Upper lobe of left lung (tissue), 6 donors: ENCODE measurements at regions not wholly inside any gene's neighbourhood (a gene's known extent, or its start where the extent isn't known, plus 50 kb on each side); places are given as distances from the start of the nearest gene placed in this dataset.
A peak's percentile ranks its signal among the peaks of the same experiment; 100 is the strongest.

Source experiments
- ATAC-seq, 2 donors: fragments of 200-7000 bp; cut with Tn5 transposase; one replicate each; pipeline ENCODE4 v1.9.1; 2022; ENCODE audit warnings: mild to moderate bottlenecking in 2 of 2, moderate library complexity in 2 of 2; ENCODE audit not compliant: low FRiP score in 2 of 2
- DNase-seq, 2 donors: peaks; one replicate each; pipeline ENCODE4 v3.0.0-alpha.2; 2019 to 2020
- H3K27ac ChIP-seq, 4 donors: fragments of 200-600 bp; sonication (generic); one replicate each; pipeline ENCODE4 v1.5.1; 2016 to 2019
- H3K27me3 ChIP-seq, 4 donors: fragments of 200-600 bp; sonication (generic); one replicate each; pipeline ENCODE4 v1.5.1; 2017 to 2019
- H3K36me3 ChIP-seq, 4 donors: fragments of 200-600 bp; sonication (generic); one replicate each; pipeline ENCODE4 v1.5.1; 2016 to 2019
- H3K4me1 ChIP-seq, 4 donors: fragments of 200-600 bp; sonication (generic); one replicate each; pipeline ENCODE4 v1.5.1; 2018 to 2019
- H3K4me3 ChIP-seq, 4 donors: fragments of 200-600 bp; sonication (generic); one replicate each; pipeline ENCODE4 v1.5.1; 2017 to 2019; ENCODE audit warnings: mild to moderate bottlenecking in 2 of 4, moderate library complexity in 1 of 4
- H3K9me3 ChIP-seq, 4 donors: fragments of 200-600 bp; sonication (generic); one replicate each; pipeline ENCODE4 v1.5.1; 2018 to 2019
- EP300 ChIP-seq, 4 donors: sonication (generic); formaldehyde crosslinking; IDR thresholded peaks; one replicate each; pipeline ENCODE4 v1.5.1; 2017; ENCODE audit warnings: antibody characterized with exemption in 4 of 4, control low read depth in 2 of 4
- POLR2A ChIP-seq, 4 donors: fragments of 450-650 bp; IDR thresholded peaks; one replicate each; pipeline ENCODE4 v1.5.1; 2016 to 2017; ENCODE audit warnings: antibody characterized with exemption in 4 of 4, mild to moderate bottlenecking in 2 of 4
- POLR2AphosphoS5 ChIP-seq, 2 donors: sonication (generic); formaldehyde crosslinking; IDR thresholded peaks; one replicate each; pipeline ENCODE4 v1.5.1; 2017; ENCODE audit warnings: antibody characterized with exemption in 2 of 2
- WGBS, 2 donors: methylation state at CpG; one replicate each; pipeline ENCODE4 v1.1.5; 2017 to 2018; 5-methylcytosine and 5-hydroxymethylcytosine counted together
- TF ChIP-seq, protein P1 (sequence below), 6 experiments: fragments of 450-650 bp in 4 of 6; fragments of 200-600 bp in 2 of 6; sonication (generic) in 2 of 6; IDR thresholded peaks; one replicate each; pipeline ENCODE4 v1.5.1; 2016 to 2019; ENCODE audit warnings: antibody characterized with exemption in 6 of 6
- donor health status: DM: no; HTN: no; CAD: no; lungs with moderate emphysema.
- donor health status: DM: no; HTN: yes; CAD: no; lungs with severe emphysema.

DNA sequence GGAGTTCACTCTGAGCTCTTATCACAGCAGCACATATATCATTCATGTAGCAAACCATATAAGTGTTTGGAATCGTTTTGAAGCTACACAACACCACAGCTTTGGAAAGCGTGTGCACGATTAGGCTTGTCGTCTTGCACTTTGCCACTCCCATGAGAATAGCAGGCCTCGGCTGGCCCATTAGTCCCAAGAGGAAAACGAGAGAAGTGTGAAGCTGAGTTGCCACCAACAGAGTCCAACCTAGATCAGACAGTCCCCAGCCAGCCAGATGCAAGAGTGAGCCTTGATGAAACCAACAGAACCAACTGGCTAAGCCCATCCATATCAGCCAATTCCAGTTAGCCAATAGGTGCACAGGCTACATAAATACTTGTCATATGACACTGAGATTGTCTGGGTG lies 238.4 kb downstream of the C1orf94 start:
- WGBS, 2 donors: 69 to 83% methylated on average over 6 of the region's 6 CpGs
- H3K4me3 ChIP-seq: no peak overlapping the region
- H3K36me3 ChIP-seq: no peaks in the 10 kb centered on the region
- H3K4me1 ChIP-seq: no peaks in the 10 kb centered on the region
- H3K27ac ChIP-seq: no peak overlapping the region
- ATAC-seq (no peak), DNase-seq (no peak)
- no peak for TF ChIP-seq EP300 (IDR thresholded peaks at IDR 0.05)
- H3K9me3 ChIP-seq: no peaks in the 10 kb centered on the region
- H3K27me3 ChIP-seq: no peaks in the 10 kb centered on the region

GRCh38 chr1:34418166-34418565 lies 241.5 kb downstream of the C1orf94 start:
- Histone ChIP-seq H3K4me1 (no peaks in the 10 kb centered on the region), H3K27ac (no peak overlapping the region), H3K9me3 (no peaks in the 10 kb centered on the region), H3K4me3 (no peak overlapping the region), H3K27me3 (no peaks in the 10 kb centered on the region), H3K36me3 (no peaks in the 10 kb centered on the region)
- ATAC-seq (no peak), DNase-seq (no peak)
- TF ChIP-seq, protein P1, sequence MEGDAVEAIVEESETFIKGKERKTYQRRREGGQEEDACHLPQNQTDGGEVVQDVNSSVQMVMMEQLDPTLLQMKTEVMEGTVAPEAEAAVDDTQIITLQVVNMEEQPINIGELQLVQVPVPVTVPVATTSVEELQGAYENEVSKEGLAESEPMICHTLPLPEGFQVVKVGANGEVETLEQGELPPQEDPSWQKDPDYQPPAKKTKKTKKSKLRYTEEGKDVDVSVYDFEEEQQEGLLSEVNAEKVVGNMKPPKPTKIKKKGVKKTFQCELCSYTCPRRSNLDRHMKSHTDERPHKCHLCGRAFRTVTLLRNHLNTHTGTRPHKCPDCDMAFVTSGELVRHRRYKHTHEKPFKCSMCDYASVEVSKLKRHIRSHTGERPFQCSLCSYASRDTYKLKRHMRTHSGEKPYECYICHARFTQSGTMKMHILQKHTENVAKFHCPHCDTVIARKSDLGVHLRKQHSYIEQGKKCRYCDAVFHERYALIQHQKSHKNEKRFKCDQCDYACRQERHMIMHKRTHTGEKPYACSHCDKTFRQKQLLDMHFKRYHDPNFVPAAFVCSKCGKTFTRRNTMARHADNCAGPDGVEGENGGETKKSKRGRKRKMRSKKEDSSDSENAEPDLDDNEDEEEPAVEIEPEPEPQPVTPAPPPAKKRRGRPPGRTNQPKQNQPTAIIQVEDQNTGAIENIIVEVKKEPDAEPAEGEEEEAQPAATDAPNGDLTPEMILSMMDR (IDR thresholded peaks at IDR 0.05): no peak
- no peak for TF ChIP-seq POLR2AphosphoS5 (IDR thresholded peaks at IDR 0.05)
- no peak for TF ChIP-seq POLR2A (IDR thresholded peaks at IDR 0.05)
- no peak for TF ChIP-seq EP300 (IDR thresholded peaks at IDR 0.05)
- WGBS, 2 donors: 67 to 75% methylated on average over 3 of the region's 3 CpGs

DNA sequence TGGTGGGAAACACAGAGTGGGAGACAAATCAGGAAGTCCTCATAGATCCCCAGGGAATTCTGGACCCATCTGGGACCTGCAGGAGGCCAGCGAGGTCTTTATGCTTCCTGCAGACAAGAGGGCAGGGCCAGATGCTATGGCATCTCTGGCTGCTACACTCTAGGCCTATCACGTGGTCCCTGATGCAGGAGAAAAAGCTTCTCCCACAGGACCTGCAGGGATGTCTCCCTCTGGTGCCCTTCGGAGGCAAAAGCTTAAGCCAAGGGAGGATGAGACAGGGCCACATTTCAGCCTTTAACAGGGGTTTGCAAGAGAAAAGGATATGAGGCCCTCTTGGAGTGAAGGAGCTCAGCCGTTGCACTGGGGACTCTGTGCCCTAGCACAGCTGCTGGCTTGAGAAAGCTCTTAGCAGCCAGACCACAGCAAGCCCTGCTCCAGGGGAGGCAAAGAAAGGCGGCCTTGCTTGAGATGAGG lies 243.0 kb downstream of the C1orf94 start:
- 44 to 80% methylated on average over 5 of the region's 5 CpGs for WGBS, 2 donors
- Histone ChIP-seq H3K27me3 (no peaks in the 10 kb centered on the region), H3K9me3 (no peaks in the 10 kb centered on the region), H3K4me1 (no peaks in the 10 kb centered on the region), H3K36me3 (no peaks in the 10 kb centered on the region), H3K4me3 (no peak overlapping the region), H3K27ac (no peak overlapping the region)
- no peak for DNase-seq
- no peak for ATAC-seq
- TF ChIP-seq POLR2AphosphoS5 (IDR thresholded peaks at IDR 0.05): no peak
- no peak for TF ChIP-seq POLR2A (IDR thresholded peaks at IDR 0.05)
- TF ChIP-seq EP300 (IDR thresholded peaks at IDR 0.05): no peak
- TF ChIP-seq, protein P1 (IDR thresholded peaks at IDR 0.05): no peak

DNA sequence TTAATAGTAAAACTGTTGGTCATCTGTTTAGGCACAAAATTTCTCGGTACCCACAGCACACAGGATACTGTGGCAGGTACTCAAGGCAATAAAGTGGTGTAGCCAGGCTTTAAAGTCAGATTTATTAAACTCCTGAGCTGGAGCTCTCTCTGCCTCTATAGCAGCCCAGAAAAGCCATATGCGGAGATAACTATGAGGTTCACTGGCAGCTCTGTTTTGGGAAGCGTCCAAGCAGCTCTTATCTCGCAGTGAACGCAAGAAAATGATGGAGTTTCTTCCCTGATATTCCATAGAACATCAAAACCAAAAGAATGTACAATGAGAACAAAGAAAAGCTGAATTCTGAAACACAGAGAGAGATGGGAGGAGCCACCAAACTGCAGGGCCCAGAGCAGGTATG lies 248.3 kb downstream of the C1orf94 start:
- H3K27ac ChIP-seq: no peak overlapping the region
- no peaks in the 10 kb centered on the region for H3K27me3 ChIP-seq
- H3K9me3 ChIP-seq: no peaks in the 10 kb centered on the region
- H3K36me3 ChIP-seq: no peaks in the 10 kb centered on the region
- TF ChIP-seq POLR2A (IDR thresholded peaks at IDR 0.05) (no peak), EP300 (IDR thresholded peaks at IDR 0.05) (no peak), POLR2AphosphoS5 (IDR thresholded peaks at IDR 0.05) (no peak)
- TF ChIP-seq, protein P1 (IDR thresholded peaks at IDR 0.05): no peak
- 77 to 81% methylated on average over 5 of the region's 5 CpGs for WGBS, 2 donors
- no peak overlapping the region for H3K4me3 ChIP-seq
- no peak for ATAC-seq
- DNase-seq: no peak
- no peaks in the 10 kb centered on the region for H3K4me1 ChIP-seq

DNA sequence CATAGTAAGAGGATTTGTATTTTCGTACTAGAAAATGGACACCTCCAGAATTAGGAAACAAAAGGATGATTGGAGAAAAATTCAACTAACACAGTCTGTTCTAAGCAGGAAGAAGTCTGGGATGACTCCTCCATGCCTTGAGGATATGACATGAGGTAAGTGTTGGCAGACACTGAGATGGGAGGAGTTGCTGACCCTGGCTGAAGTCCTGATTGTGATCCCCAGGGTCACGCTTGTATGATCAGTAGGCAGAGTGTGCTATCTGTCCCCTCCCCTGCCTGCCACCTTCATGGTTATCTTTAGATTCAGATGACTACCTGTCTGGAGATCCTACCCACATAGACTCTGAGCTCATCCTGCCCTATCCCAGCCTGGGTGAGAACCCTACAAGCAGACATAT lies 249.1 kb downstream of the C1orf94 start:
- 32 to 65% methylated on average over 2 of the region's 2 CpGs for WGBS, 2 donors
- Histone ChIP-seq H3K4me1 (no peaks in the 10 kb centered on the region), H3K27ac (no peak overlapping the region), H3K9me3 (no peaks in the 10 kb centered on the region), H3K36me3 (no peaks in the 10 kb centered on the region), H3K4me3 (no peak overlapping the region), H3K27me3 (no peaks in the 10 kb centered on the region)
- no peak for TF ChIP-seq EP300 (IDR thresholded peaks at IDR 0.05)
- TF ChIP-seq POLR2A (IDR thresholded peaks at IDR 0.05): no peak
- TF ChIP-seq, protein P1 (IDR thresholded peaks at IDR 0.05): no peak
- TF ChIP-seq POLR2AphosphoS5 (IDR thresholded peaks at IDR 0.05): no peak
- DNase-seq (no peak), ATAC-seq (peak in 1 of 2 donors; percentile 57)
